Parathyroid adenoma (tissue), 2 donors: ENCODE measurements at regions not wholly inside any gene's neighbourhood (a gene's known extent, or its start where the extent isn't known, plus 50 kb on each side); places are given as distances from the start of the nearest gene placed in this dataset.
"Not testable (repeated sequence)": the region's sequence is repeated elsewhere in the genome, so short reads cannot be mapped to it uniquely, and the experiment has no call there.

Source experiments
- H2AFZ ChIP-seq: fragments of 300-600 bp; sonication (generic); one replicate; pipeline ENCODE4 v1.7.0; 2017; ENCODE audit warnings: antibody characterized with exemption, mild to moderate bottlenecking
- H3K27ac ChIP-seq: fragments of 300-600 bp; sonication (generic); one replicate; pipeline ENCODE4 v1.7.0; 2017
- H3K27me3 ChIP-seq: fragments of 300-600 bp; sonication (generic); one replicate; pipeline ENCODE4 v1.7.0; 2017; ENCODE audit warnings: low read length; ENCODE audit not compliant: control insufficient read depth, insufficient read depth
- H3K36me3 ChIP-seq: fragments of 300-600 bp; sonication (generic); one replicate; pipeline ENCODE4 v1.7.0; 2017; ENCODE audit warnings: low read length; ENCODE audit not compliant: control insufficient read depth, insufficient read depth
- H3K4me1 ChIP-seq: fragments of 300-600 bp; sonication (generic); one replicate; pipeline ENCODE4 v1.7.0; 2017; ENCODE audit warnings: control low read depth
- H3K4me2 ChIP-seq: fragments of 300-600 bp; sonication (generic); one replicate; pipeline ENCODE4 v1.7.0; 2017; ENCODE audit warnings: low read length
- H3K4me3 ChIP-seq: fragments of 300-600 bp; sonication (generic); one replicate; pipeline ENCODE4 v1.7.0; 2017; ENCODE audit warnings: low read depth, low read length
- H3K79me2 ChIP-seq: fragments of 300-600 bp; sonication (generic); one replicate; pipeline ENCODE4 v1.7.0; 2017; ENCODE audit warnings: control low read depth
- H3K9ac ChIP-seq: fragments of 300-600 bp; sonication (generic); one replicate; pipeline ENCODE4 v1.7.0; 2017; ENCODE audit warnings: mild to moderate bottlenecking
- H3K9me3 ChIP-seq: fragments of 300-600 bp; sonication (generic); one replicate; pipeline ENCODE4 v1.7.0; 2017; ENCODE audit warnings: low read length; ENCODE audit not compliant: control insufficient read depth
- TF ChIP-seq, protein P1 (sequence below): fragments of 300-600 bp; sonication (generic); IDR thresholded peaks from one replicate; pipeline ENCODE4 v1.7.0; 2017; ENCODE audit warnings: antibody characterized with exemption, mild to moderate bottlenecking
- donor health status: primary hyperparathyroidism.

- no peak overlapping the region for H3K27ac ChIP-seq
- H3K79me2 ChIP-seq, result no peaks in the 10 kb centered on the region
- no peaks in the 10 kb centered on the region for H3K27me3 ChIP-seq
- no peak overlapping the region for H3K4me3 ChIP-seq
- H3K9me3 ChIP-seq, result no peaks in the 10 kb centered on the region
- H3K4me2 ChIP-seq, result no peak overlapping the region
- H2AFZ ChIP-seq, result no peak overlapping the region
- no peak overlapping the region for H3K9ac ChIP-seq
- TF ChIP-seq, protein P1, sequence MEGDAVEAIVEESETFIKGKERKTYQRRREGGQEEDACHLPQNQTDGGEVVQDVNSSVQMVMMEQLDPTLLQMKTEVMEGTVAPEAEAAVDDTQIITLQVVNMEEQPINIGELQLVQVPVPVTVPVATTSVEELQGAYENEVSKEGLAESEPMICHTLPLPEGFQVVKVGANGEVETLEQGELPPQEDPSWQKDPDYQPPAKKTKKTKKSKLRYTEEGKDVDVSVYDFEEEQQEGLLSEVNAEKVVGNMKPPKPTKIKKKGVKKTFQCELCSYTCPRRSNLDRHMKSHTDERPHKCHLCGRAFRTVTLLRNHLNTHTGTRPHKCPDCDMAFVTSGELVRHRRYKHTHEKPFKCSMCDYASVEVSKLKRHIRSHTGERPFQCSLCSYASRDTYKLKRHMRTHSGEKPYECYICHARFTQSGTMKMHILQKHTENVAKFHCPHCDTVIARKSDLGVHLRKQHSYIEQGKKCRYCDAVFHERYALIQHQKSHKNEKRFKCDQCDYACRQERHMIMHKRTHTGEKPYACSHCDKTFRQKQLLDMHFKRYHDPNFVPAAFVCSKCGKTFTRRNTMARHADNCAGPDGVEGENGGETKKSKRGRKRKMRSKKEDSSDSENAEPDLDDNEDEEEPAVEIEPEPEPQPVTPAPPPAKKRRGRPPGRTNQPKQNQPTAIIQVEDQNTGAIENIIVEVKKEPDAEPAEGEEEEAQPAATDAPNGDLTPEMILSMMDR, result no peak
- no peaks in the 10 kb centered on the region for H3K4me1 ChIP-seq
- no peaks in the 10 kb centered on the region for H3K36me3 ChIP-seq
These were observed 51.5 kb upstream of the MELK start for GRCh38 chr9:36521148-36521547.

DNA sequence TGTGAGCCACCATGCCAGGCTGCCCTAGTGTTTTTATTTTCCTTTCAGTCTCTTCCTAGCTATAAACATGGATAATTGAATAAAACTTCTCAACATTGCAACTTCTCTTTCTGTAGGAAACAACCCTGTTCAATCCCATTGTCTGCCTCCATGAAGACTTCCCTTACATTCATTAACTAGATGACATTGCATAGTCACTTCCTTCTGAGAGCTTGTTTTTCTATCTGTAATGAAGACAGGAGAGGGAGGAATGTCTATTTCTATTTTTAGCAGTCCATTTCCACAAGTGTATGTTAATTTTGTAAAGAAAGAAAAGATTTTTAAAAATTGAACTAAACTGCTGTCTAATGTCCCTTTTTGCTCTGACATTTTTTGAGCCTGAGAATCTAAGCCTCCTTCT is 55.6 kb upstream of the MELK start:
- H3K4me1 ChIP-seq, result no peaks in the 10 kb centered on the region
- no peaks in the 10 kb centered on the region for H3K9me3 ChIP-seq
- H3K4me3 ChIP-seq, result no peak overlapping the region
- TF ChIP-seq, protein P1, result no peak
- no peak overlapping the region for H2AFZ ChIP-seq
- H3K79me2 ChIP-seq, result no peaks in the 10 kb centered on the region
- no peak overlapping the region for H3K9ac ChIP-seq
- H3K27me3 ChIP-seq, result no peaks in the 10 kb centered on the region
- no peak overlapping the region for H3K4me2 ChIP-seq
- no peaks in the 10 kb centered on the region for H3K36me3 ChIP-seq
- H3K27ac ChIP-seq, result no peak overlapping the region

- TF ChIP-seq, protein P1, result no peak
- H2AFZ ChIP-seq, result no peak overlapping the region
- H3K27ac ChIP-seq, result no peak overlapping the region
- no peaks in the 10 kb centered on the region for H3K27me3 ChIP-seq
- no peak overlapping the region for H3K9ac ChIP-seq
- no peaks in the 10 kb centered on the region for H3K4me1 ChIP-seq
- H3K4me3 ChIP-seq, result no peak overlapping the region
- no peaks in the 10 kb centered on the region for H3K79me2 ChIP-seq
- no peaks in the 10 kb centered on the region for H3K9me3 ChIP-seq
- no peaks in the 10 kb centered on the region for H3K36me3 ChIP-seq
- no peak overlapping the region for H3K4me2 ChIP-seq
These were observed 68.5 kb upstream of the MELK start for GRCh38 chr9:36504156-36504555.

GRCh38 chr9:36503172-36504088 is 69.3 kb upstream of the MELK start:
- Histone ChIP-seq H3K27me3 (no peaks in the 10 kb centered on the region), H3K4me2 (no peak overlapping the region), H2AFZ (no peak overlapping the region), H3K4me3 (no peak overlapping the region), H3K36me3 (no peaks in the 10 kb centered on the region), H3K79me2 (no peaks in the 10 kb centered on the region), H3K9me3 (no peaks in the 10 kb centered on the region), H3K9ac (no peak overlapping the region), H3K4me1 (no peaks in the 10 kb centered on the region), H3K27ac (no peak overlapping the region)
- TF ChIP-seq, protein P1, result no peak

DNA sequence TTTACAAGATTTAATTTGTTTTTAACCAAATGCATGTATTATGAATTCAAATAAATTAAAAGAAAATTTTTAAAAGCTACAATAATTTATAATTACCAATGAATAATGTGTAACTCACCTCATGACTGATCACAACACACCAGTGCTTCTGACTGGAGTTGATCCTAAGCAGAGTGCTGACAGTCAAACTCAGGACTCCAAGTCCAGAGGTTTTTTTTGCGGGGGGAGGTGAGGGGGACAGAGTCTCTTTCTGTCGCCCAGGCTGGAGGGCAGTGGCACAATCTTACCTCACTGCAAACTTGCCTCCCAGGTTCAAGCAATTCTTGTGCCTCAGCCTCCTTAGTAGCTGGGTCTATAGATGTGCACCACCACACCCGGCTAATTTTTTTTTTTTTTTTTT is 71.0 kb upstream of the MELK start:
- Histone ChIP-seq H3K9ac (no peak overlapping the region), H3K4me3 (no peak overlapping the region), H3K27ac (no peak overlapping the region), H3K4me1 (no peaks in the 10 kb centered on the region), H3K4me2 (no peak overlapping the region), H3K27me3 (no peaks in the 10 kb centered on the region), H3K9me3 (no peaks in the 10 kb centered on the region), H3K79me2 (no peaks in the 10 kb centered on the region), H3K36me3 (no peaks in the 10 kb centered on the region), H2AFZ (no peak overlapping the region)
- TF ChIP-seq, protein P1, result no peak

GRCh38 chr9:36500931-36501330 is 71.8 kb upstream of the MELK start:
- H3K79me2 ChIP-seq, H3K27ac ChIP-seq, H3K4me1 ChIP-seq, H3K9ac ChIP-seq, H3K4me3 ChIP-seq, H3K9me3 ChIP-seq, H3K4me2 ChIP-seq, H3K36me3 ChIP-seq, H2AFZ ChIP-seq, H3K27me3 ChIP-seq: not testable (repeated sequence)
